Mucosa of descending colon (tissue), 3 donors: ENCODE measurements at regions not wholly inside any gene's neighbourhood (a gene's known extent, or its start where the extent isn't known, plus 50 kb on each side); places are given as distances from the start of the nearest gene placed in this dataset.

Experiments
- ATAC-seq: fragments of 200-7000 bp; cut with Tn5 transposase; one replicate; pipeline ENCODE4 v1.9.1; 2020; ENCODE audit warnings: mild to moderate bottlenecking, moderate library complexity
- DNase-seq, 3 donors: peaks; one replicate each; pipeline ENCODE4 v3.0.0-alpha.2; 2020
- H3K36me3 ChIP-seq: fragments of 200-600 bp; one replicate; pipeline ENCODE4 v1.8.0; 2021; ENCODE audit warnings: low read depth, mild to moderate bottlenecking
- H3K4me1 ChIP-seq: fragments of 200-600 bp; one replicate; pipeline ENCODE4 v1.8.0; 2021; ENCODE audit warnings: low read depth, mild to moderate bottlenecking
- H3K4me3 ChIP-seq: fragments of 200-600 bp; one replicate; pipeline ENCODE4 v1.8.0; 2021; ENCODE audit warnings: mild to moderate bottlenecking
- H3K9me3 ChIP-seq: fragments of 200-600 bp; one replicate; pipeline ENCODE4 v1.8.0; 2021; ENCODE audit warnings: mild to moderate bottlenecking
- CTCF ChIP-seq: fragments of 200-600 bp; IDR thresholded peaks from one replicate; pipeline ENCODE4 v1.8.0; 2022; ENCODE audit warnings: antibody characterized with exemption, mild to moderate bottlenecking
- intact Hi-C, 2 donors: fragments of 100-400 bp; cut with DNase I in 1 of 2; cut with micrococcal nuclease in 1 of 2; formaldehyde crosslinking; loops; one replicate each; pipeline versions ENCODE4 v1.11.0 to v1.11.1; 2022; cut with DNase I, micrococcal nuclease
- donor health status: DM: no; HTN: no; CAD: no; lungs with moderate emphysema.
- donor health status: DM: no; HTN: no; CAD: no.
- donor health status: DM: no; HTN: yes; CAD: no.

GRCh38 chr12:115740586-115741155, 536.8 kb downstream of the MED13L start:
- no peaks in the 10 kb centered on the region for H3K36me3 ChIP-seq
- ATAC-seq, result peak; percentile 97
- DNase-seq, result peak in 2 of 3 donors; percentile 44 to 77
- no peaks in the 10 kb centered on the region for H3K9me3 ChIP-seq
- TF ChIP-seq CTCF, result no peak
- peaks cover 8% of the 10 kb centered on the region for H3K4me1 ChIP-seq
- intact Hi-C loops, result no loop called here
- no peak overlapping the region for H3K4me3 ChIP-seq

- Histone ChIP-seq H3K36me3 (no peaks in the 10 kb centered on the region), H3K9me3 (no peaks in the 10 kb centered on the region), H3K4me3 (no peak overlapping the region), H3K4me1 (peaks cover 8% of the 10 kb centered on the region)
- ATAC-seq (no peak), DNase-seq (no peak)
- intact Hi-C loops, result no loop called here
- no peak for TF ChIP-seq CTCF
These were observed 539.6 kb downstream of the MED13L start for GRCh38 chr12:115737895-115738294.

- H3K4me3 ChIP-seq, result no peak overlapping the region
- no peaks in the 10 kb centered on the region for H3K36me3 ChIP-seq
- no peak for TF ChIP-seq CTCF
- ATAC-seq (peak; percentile 14), DNase-seq (no peak)
- H3K9me3 ChIP-seq, result no peaks in the 10 kb centered on the region
- intact Hi-C loops, result no loop called here
- H3K4me1 ChIP-seq, result peaks cover 5% of the 10 kb centered on the region
These were observed 541.1 kb downstream of the MED13L start for GRCh38 chr12:115736360-115736759.

GRCh38 chr12:115730975-115731541, 546.4 kb downstream of the MED13L start:
- TF ChIP-seq CTCF, result no peak
- intact Hi-C loops, result no loop called here
- H3K36me3 ChIP-seq, result no peaks in the 10 kb centered on the region
- ATAC-seq (peak; percentile 52), DNase-seq (no peak)
- no peaks in the 10 kb centered on the region for H3K4me1 ChIP-seq
- no peak overlapping the region for H3K4me3 ChIP-seq
- no peaks in the 10 kb centered on the region for H3K9me3 ChIP-seq

- no peak for TF ChIP-seq CTCF
- Histone ChIP-seq H3K4me1 (no peaks in the 10 kb centered on the region), H3K36me3 (no peaks in the 10 kb centered on the region), H3K9me3 (no peaks in the 10 kb centered on the region), H3K4me3 (no peak overlapping the region)
- ATAC-seq (peak; percentile 55), DNase-seq (no peak)
- intact Hi-C loops, result no loop called here
These were observed 550.8 kb downstream of the MED13L start for GRCh38 chr12:115726691-115727090.
